Uterus (tissue), 2 donors: ENCODE measurements at regions not wholly inside any gene's neighbourhood (a gene's known extent, or its start where the extent isn't known, plus 50 kb on each side); places are given as distances from the start of the nearest gene placed in this dataset.

ENCODE experiments used
- CTCF ChIP-seq, 4 experiments: fragments of 200-600 bp in 2 of 4; fragments of 450-650 bp in 2 of 4; sonication (generic) in 2 of 4; IDR thresholded peaks; one replicate each; pipeline ENCODE4 v1.5.1; 2016 to 2019; ENCODE audit warnings: antibody characterized with exemption in 4 of 4, mild to moderate bottlenecking in 2 of 4, moderate library complexity in 1 of 4
- POLR2A ChIP-seq, 2 donors: fragments of 450-650 bp; IDR thresholded peaks; one replicate each; pipeline ENCODE4 v1.6.1; 2016; ENCODE audit warnings: antibody characterized with exemption in 2 of 2, mild to moderate bottlenecking in 1 of 2, moderate library complexity in 1 of 2

- no peak for TF ChIP-seq CTCF (IDR thresholded peaks at IDR 0.05)
- TF ChIP-seq POLR2A (IDR thresholded peaks at IDR 0.05) = no peak
Measured at GRCh38 chr18:77548790-77549420, 299.3 kb downstream of the GALR1 start.
